NCI-H748 treated with DMSO at 0.1 percent for 48 hours (cell line): ENCODE measurements at regions not wholly inside any gene's neighbourhood (a gene's known extent, or its start where the extent isn't known, plus 50 kb on each side); places are given as distances from the start of the nearest gene placed in this dataset.
"Not testable (repeated sequence)": the region's sequence is repeated elsewhere in the genome, so short reads cannot be mapped to it uniquely, and the experiment has no call there.

Experiments
- DNase-seq: peaks from one replicate; lab custom pipeline; 2025; lab: John Stamatoyannopoulos, UW

DNA sequence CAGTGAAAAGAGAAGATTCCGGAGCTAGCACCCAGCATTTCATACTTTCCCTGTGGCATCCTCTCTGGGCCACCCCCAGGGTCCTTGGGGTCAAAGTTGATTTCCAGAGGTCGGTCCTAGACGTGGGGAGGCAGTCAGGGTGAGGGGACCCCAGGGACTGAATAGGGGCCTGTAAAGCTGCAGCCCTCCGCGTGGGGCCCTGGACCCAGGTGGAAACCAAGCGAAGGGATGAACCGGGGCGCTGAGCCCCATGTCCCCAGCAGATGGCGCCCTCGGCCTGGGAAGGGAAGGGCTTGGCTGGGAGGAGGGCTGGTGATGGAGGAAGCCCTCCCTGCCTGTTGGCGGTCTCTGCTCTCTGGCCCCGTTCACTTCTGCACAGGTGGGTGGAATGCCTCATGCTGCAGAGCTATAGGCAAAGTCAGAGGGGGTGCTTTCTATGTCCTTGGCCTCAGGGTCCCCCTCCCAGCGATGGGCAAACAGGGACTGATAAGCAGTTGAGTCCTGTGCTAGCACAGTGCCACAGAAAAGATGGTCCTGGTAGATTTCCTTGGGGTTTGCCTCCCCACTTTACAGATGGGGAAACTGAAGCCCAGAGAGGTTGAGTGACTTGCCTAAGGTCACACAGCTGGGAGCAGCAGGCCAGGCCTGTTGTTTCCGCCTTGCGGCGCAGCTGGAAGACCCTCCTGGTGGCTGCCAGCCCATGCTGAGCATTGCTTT is 163.4 kb upstream of the CIBAR2 start:
- peak; percentile 13 for DNase-seq

DNA sequence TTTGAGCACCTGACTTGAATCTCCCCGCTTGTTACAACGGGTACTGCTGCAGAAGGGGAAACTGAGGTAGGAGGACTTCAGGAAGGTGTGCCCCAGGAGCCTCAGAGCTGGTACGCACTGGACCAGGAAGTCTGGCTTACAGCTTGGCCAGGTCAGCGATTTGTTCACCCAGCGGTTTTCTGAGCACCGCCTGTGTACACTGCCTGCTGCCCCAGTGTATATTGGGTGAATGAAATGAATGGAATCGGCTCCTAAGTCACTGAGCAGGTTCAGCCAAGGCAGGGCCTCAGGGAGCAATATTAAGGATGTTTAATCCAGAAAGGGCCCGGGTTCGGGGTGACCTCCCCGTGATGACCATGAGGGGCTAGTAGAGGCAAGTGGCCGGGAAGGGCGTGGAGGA is 164.0 kb upstream of the CIBAR2 start:
- no peak for DNase-seq

- DNase-seq = no peak
These were observed 164.4 kb upstream of the CIBAR2 start for GRCh38 chr16:85276721-85277120.

DNA sequence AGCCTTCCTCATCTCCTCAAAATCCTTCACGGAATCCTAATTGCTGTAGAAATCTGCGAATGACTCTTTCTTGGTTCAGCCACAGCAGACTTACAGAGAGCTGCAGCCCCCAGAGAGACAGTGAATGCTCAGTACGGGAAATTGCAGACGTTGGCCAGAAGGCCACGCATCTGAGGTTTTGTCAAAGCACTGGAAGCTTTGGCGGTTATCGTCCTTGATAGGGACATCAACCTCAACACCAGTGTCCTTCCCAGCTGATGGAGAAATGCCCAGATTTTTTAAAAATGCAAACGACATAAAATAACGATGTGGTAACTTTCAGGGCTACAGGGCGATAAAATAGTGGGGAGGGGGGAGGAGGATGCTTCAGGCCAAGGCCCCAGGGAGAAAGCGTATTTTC is 166.6 kb upstream of the CIBAR2 start:
- DNase-seq = no peak

GRCh38 chr16:85279402-85279801 is 167.1 kb upstream of the CIBAR2 start:
- no peak for DNase-seq

DNA sequence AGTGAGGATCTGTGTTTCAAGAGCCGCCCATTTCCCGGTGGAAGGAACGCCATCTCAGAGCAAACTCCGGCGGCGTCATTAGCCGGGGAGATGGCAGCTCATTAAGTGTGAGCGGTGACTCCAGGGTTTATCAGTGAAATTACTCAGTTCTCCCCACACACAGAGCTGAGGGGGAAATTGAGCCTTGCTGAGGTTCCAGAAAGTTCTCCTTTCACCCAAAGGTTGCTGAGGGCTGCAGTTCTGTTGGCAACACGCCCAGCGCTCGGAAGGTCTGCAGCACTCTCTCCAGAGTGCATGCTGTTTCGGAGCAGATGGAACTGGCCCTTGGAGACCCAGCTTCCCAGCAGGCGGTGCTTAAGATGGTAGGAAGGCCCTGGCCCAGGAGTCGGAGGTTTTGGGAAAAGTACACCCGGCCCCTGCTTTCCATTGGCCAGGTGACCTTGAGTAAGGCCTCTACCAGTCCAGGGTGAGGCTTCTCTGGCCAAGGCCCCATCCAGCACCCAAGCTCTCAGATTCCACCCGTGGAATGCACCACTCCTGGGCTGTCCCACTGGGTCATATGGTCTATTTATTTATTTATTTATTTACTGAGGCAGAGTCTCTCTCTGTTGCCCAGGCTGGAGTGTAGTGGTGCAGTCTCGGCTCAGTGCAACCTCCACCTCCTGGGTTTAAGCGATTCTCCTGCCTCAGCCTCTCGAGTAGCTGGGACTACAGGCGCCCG is 167.7 kb upstream of the CIBAR2 start:
- no peak for DNase-seq

DNA sequence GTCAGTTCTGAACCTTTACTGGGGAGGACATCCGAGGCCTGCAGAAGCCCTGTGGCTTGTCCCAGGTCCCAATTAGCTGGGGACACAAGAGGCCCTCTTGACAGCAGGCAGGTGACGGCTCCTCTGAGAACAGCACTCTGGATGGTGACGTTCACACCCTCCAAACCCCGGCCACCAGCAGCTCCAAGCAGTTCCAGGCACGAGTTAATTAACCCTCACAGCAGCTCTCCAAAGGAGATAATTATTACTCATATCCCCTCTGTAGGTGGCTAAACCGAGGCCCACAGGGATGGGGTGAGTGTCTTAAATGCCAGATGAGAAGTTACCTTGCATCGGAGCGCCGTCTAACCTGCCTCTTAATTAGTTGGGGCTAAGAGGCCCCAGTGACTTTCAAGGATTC is 168.9 kb upstream of the CIBAR2 start:
- DNase-seq = no peak

DNA sequence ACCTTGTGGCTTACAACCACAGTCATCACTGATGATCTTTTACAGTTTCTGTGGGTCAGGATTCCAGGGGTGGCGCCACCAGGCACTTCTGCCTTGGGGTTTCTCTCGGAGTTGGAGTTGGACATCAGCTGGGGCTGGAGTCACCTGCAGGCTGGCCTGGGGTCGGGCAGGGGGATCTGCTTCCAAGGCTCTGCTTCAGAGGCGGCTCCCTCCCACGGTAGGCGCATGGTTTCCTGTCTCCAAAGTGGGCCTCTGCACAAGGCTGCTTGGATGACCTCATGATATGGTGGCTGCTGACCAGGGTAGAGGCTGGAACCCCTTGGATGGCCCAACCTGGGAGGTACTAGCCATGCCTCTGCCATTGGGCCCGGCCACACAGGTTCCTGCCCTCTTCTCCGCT is 170.6 kb upstream of the CIBAR2 start:
- DNase-seq = no peak

- no peak for DNase-seq
These were observed 171.2 kb upstream of the CIBAR2 start for GRCh38 chr16:85283305-85284050.

- peak; percentile 23 for DNase-seq
These were observed 172.0 kb upstream of the CIBAR2 start for GRCh38 chr16:85284141-85284817.

GRCh38 chr16:85285681-85286065 is 173.4 kb upstream of the CIBAR2 start:
- no peak for DNase-seq

DNA sequence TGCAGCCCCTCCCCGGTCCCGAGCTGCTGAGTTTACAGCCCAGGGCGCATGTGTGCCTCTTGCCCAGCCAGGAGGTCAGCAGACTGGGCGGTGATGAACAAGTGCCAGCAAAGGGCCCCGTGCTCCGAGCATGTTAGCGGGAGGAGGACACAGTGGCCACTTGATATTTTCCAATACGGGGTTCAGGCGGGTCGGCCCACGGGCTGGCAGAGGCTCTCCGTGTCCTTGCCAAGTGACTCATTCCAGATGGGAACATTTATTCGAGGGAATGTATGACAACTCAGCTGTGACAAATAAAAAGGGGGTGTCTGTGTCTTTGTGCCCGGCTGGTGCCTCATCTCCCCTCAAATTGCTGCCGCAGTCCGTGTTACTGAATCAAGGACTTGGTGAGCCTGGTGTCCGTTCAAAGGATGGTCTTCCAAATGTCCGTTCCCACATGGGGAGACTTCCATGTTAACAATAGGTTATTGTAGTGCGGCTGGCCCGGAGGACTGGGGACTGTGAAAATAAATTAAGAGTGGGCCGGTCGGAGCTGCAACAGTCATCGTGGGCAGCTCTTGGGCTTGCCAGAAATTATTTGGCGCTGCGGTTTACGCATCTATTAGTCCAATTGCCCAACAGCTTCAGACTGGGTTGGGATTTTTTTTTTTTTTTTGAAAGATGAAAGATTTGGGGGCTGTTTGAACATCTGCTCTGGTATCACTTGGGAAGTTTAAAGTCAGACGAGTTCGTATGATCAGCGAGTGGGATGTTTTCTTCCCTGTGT is 174.0 kb upstream of the CIBAR2 start:
- no peak for DNase-seq

DNA sequence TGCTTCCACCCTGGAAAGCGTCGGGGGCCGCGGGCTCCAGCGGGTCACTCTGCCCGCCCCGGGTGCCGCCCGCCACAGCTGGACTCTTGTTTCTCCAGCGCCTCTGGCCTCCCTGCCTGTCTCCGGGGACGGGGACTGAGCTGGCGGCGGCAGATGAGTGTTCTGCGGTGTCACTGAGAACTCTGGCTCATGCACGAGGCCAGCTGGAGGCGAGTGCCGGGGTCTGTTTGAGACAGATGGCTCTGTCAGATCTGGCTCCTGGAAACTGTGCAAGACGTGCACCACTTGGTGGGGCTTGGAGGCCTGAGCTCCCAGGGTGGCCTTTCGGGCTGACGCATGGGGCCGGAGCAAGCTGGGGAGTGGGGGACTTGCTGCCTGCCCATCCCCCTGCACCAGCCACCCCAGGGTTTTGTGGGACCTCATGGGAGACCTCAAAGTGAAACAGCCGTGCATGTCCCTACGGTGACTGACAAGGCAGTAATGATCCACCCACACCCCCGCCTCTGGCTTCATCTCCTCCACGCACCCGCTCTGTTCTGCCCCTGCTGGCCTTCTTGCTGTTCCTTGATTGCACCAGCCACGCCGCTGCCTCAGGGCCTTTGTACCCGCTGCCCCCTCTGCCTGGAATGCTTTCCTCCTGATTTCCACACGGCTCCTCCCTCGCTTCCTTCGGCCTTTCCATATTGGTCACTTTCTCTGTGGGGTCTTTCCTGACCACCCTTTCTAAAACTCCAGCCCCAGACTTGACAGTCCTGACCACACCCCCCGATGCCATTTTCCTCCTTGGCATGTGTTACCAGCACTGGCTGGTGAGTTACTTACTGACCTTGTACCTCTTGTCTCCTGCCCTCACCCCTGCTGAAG is 174.9 kb upstream of the CIBAR2 start:
- no peak for DNase-seq

DNA sequence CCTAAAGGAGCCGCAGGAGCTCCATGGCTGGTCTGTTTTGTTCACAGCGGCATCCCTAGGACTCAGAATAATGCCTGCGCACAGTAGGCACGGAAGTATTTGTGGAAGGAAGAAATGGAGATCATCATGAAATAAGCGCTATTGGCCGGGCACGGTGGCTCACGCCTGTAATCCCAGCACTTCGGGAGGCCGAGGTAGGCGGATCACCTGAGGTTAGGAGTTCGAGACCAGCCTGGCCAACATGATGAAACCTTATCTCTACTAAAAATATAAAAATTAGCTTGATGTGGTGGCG is 175.5 kb upstream of the CIBAR2 start:
- DNase-seq = not testable (repeated sequence)

DNA sequence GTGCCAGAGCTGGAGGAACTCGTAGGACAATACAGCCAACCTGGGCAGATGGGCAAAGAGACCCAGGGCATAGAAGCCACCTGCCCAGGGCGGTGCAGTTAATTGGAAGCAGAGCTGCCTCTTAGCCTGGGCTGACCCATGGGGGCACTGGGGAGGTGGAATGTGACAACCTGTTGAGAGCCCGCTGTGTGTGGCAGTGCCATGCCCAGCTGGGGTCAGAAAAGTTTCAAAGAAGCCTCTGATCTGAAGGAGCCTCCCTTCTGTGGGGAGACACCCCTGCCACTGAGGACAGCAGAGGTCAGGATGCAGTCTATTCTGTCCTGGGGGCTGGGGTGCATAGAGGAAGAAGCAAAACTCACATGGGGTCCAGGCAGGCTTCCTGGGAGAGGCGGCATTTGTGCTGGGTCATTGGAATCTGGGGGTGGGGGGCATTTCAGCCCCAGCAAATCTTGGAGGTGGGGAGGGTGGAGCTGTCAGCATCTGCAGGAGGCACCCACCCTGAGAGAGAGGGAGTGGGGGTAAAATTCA is 176.1 kb upstream of the CIBAR2 start:
- DNase-seq = no peak

GRCh38 chr16:85288869-85289660 is 176.8 kb upstream of the CIBAR2 start:
- no peak for DNase-seq

DNA sequence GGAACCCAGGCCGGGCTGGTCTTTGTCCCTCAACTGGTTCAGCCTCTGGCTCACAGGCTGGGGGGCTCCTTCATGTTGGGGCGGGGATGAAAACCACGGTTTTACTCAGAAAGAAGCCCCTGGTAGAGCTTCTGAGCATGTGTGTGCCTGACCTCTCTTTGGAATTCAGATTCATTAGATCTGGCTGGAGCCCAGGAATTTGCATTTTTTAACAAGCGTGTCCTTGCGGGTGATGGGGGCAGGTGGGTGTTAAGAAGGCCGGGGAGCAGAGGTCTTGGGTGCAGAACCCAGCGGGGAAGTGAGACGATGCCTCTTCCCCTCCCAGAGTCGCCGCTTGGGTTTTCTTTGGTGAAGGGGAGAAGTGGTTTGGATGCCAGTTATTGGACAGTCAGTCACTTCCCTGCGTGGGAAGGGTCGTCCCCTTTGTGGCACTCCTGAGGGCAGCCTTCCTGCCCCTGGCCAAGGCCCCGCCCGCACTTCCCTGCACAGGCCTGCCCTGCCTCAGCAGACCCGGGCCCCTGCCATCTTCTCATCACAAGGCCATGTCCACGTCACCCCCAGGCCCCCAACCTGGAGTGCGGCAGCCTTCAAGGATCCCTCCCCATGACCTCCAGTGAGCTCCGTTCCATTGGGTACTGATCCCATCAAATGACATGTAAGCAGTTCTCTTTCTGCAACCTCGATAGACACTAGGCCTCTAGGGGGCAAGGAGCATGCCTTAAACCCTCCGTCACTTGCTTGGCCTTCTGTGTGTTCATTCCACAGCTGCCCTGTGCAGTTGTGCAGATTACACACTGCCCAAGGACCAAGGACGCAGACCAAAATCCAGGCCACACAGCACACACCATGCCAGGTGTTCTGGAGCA is 177.7 kb upstream of the CIBAR2 start:
- DNase-seq = no peak

DNA sequence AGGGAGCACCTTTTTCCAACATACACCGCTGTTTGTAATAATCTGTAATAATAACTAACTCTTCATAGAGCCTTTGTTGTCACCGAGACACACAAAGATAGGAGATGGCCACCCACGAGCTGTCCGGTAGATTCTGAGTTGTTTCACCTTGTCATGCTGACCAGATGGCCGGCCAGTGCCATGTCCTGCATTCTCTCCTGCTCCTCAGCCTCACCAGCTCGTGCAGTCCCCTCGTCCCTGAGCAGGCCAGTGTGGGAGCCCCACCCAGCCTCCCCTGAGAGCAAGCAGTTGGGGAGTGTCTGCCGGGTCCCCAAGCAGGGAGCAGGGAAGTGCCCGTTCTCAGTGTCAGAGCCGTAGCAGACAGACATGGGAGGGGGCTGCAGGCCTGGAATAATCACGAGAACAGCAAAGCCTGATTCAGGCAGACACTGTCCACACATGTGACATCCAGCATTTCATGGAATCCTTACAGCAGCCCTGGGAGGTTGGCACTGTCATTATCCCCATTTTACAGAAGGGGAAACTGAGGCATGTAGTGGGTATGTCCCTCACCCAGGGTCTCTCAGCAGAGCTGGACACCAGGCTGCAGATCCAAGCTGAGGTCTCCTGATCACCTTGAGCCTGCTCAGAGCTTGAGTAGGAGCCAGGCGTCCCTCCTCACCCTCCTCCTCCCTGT is 178.5 kb upstream of the CIBAR2 start:
- no peak for DNase-seq
